ENCODE measurements at regions not wholly inside any gene's neighbourhood (a gene's known extent, or its start where the extent isn't known, plus 50 kb on each side); places are given as distances from the start of the nearest gene placed in this dataset.

GRCh38 chr5:159737263-159737662 lies 179.0 kb upstream of the ADRA1B start:
- no peak for TF ChIP-seq REST (IDR thresholded peaks at IDR 0.05; ENCODE audit: insufficient read depth in 1 of 2, low read depth in 2 of 2, low read length in 2 of 2)
- no peak for TF ChIP-seq POLR2AphosphoS5 (IDR thresholded peaks at IDR 0.05; ENCODE audit: low read depth, low read length)
- no peak for TF ChIP-seq SIN3A (IDR thresholded peaks at IDR 0.05; ENCODE audit: borderline replicate concordance, insufficient read depth, low read length)
- TF ChIP-seq TAF1 (IDR thresholded peaks at IDR 0.05; ENCODE audit: borderline replicate concordance, insufficient read depth, low read length): no peak
